Glutamatergic neuron (in vitro differentiated cells): ENCODE measurements at regions not wholly inside any gene's neighbourhood (a gene's known extent, or its start where the extent isn't known, plus 50 kb on each side); places are given as distances from the start of the nearest gene placed in this dataset.
A peak's percentile ranks its signal among the peaks of the same experiment; 100 is the strongest.

Experiments
- DNase-seq: peaks from one replicate; pipeline ENCODE4 v3.0.0; 2022
- H3K27ac Mint-ChIP-seq: one replicate; pipeline ENCODE4 v1.8.0; 2020; ENCODE audit warnings: mild to moderate bottlenecking, mixed read lengths, inconsistent platforms; ENCODE audit not compliant: unreplicated experiment
- H3K27me3 Mint-ChIP-seq: one replicate; pipeline ENCODE4 v1.8.0; 2020; ENCODE audit warnings: mild to moderate bottlenecking, moderate library complexity, mixed read lengths, inconsistent platforms; ENCODE audit not compliant: unreplicated experiment
- H3K36me3 Mint-ChIP-seq: one replicate; pipeline ENCODE4 v1.8.0; 2020; ENCODE audit warnings: mild to moderate bottlenecking, mixed read lengths, inconsistent platforms; ENCODE audit not compliant: unreplicated experiment
- H3K4me1 Mint-ChIP-seq: one replicate; pipeline ENCODE4 v1.8.0; 2020; ENCODE audit warnings: mild to moderate bottlenecking, low read depth, mixed read lengths, inconsistent platforms; ENCODE audit not compliant: unreplicated experiment
- H3K4me3 Mint-ChIP-seq: one replicate; pipeline ENCODE4 v1.8.0; 2020; ENCODE audit warnings: mild to moderate bottlenecking, mixed read lengths, inconsistent platforms; ENCODE audit not compliant: unreplicated experiment
- H3K9me3 Mint-ChIP-seq: one replicate; pipeline ENCODE4 v1.8.0; 2020; ENCODE audit warnings: mild to moderate bottlenecking, moderate library complexity, mixed read lengths, inconsistent platforms; ENCODE audit not compliant: unreplicated experiment
- TF ChIP-seq, protein P1 (sequence below): fragments of 200-600 bp; sonication (generic); IDR thresholded peaks from one replicate; pipeline ENCODE4 v1.5.0; 2021; ENCODE audit not compliant: partially characterized antibody, unreplicated experiment

DNA sequence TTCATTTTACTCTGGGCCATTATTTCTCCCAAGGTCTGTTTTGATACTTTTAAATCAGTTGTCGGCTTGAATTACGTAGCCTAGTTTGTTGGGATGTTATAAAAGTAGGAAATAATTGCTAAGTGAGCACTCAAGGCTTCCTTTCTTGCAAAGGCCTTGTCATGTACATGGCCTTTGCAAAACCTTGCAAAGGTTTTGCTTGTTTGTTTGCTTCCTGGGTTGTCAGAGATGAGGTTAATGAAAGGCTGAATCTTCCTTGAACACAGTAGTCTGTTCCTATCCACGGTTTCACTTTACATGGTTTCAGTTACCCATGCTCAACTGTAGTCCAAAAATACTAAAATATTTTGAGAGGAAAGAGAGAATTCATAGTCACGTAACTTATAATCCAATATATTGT, 113.5 kb downstream of the NAA11 start:
- Mint-ChIP-seq H3K36me3 (peaks cover 4% of the 10 kb centered on the region), H3K4me1 (peaks cover 43% of the 10 kb centered on the region), H3K27ac (peak overlapping the region; percentile 99), H3K27me3 (peaks cover 8% of the 10 kb centered on the region), H3K9me3 (peaks cover 17% of the 10 kb centered on the region), H3K4me3 (no peak overlapping the region)
- no peak for DNase-seq
- TF ChIP-seq, protein P1, sequence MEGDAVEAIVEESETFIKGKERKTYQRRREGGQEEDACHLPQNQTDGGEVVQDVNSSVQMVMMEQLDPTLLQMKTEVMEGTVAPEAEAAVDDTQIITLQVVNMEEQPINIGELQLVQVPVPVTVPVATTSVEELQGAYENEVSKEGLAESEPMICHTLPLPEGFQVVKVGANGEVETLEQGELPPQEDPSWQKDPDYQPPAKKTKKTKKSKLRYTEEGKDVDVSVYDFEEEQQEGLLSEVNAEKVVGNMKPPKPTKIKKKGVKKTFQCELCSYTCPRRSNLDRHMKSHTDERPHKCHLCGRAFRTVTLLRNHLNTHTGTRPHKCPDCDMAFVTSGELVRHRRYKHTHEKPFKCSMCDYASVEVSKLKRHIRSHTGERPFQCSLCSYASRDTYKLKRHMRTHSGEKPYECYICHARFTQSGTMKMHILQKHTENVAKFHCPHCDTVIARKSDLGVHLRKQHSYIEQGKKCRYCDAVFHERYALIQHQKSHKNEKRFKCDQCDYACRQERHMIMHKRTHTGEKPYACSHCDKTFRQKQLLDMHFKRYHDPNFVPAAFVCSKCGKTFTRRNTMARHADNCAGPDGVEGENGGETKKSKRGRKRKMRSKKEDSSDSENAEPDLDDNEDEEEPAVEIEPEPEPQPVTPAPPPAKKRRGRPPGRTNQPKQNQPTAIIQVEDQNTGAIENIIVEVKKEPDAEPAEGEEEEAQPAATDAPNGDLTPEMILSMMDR: no peak

DNA sequence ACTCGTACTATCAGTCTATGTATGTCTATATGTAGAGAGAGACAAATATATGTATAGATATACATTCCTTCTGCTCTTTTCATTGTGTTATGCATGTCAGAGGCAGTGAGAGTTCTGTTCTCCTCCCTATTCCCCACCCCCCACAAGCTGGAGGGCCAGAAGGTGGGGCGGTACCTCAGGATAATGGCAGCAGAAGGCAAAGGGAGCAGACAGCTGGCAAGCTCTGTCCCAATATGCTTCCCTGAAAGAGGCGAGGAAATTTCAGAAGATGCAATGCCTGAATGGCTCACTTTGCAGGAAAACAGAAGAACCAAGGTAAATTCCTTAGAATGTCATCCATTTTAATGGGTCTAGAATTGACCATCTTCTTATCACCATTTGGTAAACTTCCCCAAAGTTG, 114.4 kb downstream of the NAA11 start:
- TF ChIP-seq, protein P1: no peak
- Mint-ChIP-seq H3K4me1 (peaks cover 36% of the 10 kb centered on the region), H3K36me3 (peaks cover 10% of the 10 kb centered on the region), H3K9me3 (peaks cover 19% of the 10 kb centered on the region), H3K27me3 (peaks cover 10% of the 10 kb centered on the region), H3K27ac (peak overlapping the region; percentile 99), H3K4me3 (peak overlapping the region; percentile 76)
- peak; percentile 87 for DNase-seq

DNA sequence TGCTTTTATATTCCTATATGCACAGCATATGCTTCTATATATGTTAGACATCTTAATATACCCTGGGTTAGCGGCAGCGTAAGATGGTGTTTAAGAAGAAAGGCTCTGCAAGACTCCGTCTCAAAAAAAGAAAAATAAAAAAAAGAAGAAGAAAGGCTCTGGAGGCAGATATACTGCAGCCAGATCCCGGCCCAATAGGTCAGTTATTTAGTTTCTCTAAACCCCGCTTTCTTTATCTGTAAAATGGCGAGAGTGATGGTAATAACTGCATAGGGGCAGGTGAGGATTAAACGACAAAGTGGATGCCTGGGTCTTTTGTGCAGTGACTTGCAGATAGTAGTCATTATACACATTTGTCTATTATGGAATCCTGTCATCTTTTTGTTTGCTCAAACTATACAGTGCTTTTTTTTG, 115.2 kb downstream of the NAA11 start:
- TF ChIP-seq, protein P1: no peak
- H3K27me3 Mint-ChIP-seq: peaks cover 10% of the 10 kb centered on the region
- H3K36me3 Mint-ChIP-seq: peaks cover 17% of the 10 kb centered on the region
- peaks cover 20% of the 10 kb centered on the region for H3K9me3 Mint-ChIP-seq
- no peak overlapping the region for H3K4me3 Mint-ChIP-seq
- H3K27ac Mint-ChIP-seq: peak overlapping the region; percentile 99
- peaks cover 36% of the 10 kb centered on the region for H3K4me1 Mint-ChIP-seq
- DNase-seq: no peak

DNA sequence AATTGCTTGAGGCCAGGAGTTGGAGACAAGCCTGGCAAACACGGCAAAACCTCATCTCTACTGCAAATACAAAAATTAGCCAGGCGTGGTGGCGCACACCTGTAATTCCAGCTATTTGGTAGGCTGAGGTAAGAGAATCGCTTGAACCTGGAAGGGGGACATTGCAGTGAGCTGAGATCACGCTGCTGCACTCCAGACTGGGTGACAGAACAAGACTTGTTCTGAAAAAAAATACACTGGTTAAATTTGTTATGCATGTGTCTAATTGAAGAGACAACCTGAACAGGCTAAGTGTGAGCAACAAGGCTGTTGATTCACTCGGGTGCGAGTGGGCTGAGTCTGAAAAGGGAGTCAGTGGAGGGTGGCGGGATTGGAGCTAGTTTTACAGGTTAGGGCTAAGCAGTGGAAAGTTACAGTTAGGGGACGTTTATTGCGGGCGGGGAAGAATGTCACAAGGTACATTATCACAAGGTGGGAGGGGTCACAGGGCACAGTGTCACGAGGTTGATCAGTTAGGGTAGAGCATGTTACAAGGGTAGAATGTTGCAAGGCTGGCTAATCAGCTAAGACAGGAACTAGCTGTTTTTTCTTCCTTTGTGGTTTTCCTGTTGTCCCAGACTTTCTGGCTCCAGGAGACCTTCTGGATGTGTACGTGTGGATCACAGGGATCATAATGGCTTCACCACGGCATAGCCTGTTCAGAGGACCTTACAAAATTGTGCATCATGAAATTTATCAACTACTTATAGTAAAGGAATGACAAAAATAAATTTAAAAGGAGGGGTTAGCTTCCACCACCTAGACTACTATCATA, 115.8 kb downstream of the NAA11 start:
- H3K27me3 Mint-ChIP-seq: peaks cover 10% of the 10 kb centered on the region
- peaks cover 24% of the 10 kb centered on the region for H3K36me3 Mint-ChIP-seq
- H3K27ac Mint-ChIP-seq: peak overlapping the region; percentile 99
- TF ChIP-seq, protein P1: no peak
- peak overlapping the region; percentile 31 for H3K4me3 Mint-ChIP-seq
- peaks cover 23% of the 10 kb centered on the region for H3K9me3 Mint-ChIP-seq
- H3K4me1 Mint-ChIP-seq: peaks cover 36% of the 10 kb centered on the region
- DNase-seq: no peak

DNA sequence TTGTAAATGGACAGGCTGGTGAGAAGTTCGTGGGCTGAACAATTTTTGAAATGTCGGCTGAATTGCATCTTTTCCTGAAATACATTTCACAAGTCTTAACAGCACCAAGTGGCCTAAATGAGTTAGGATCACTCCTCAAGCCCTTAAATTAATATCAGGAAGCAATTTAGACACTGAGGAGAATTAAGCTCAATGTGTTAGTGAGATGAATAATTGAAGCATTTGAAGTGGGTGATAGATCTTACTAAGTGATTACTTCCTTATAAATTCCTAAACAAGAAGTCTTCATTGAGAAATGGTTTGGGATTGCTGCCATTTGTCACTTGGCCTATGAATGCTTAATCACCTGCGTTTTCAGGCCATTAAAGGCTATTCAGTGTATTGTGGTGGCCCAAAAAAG, 116.8 kb downstream of the NAA11 start:
- Mint-ChIP-seq H3K9me3 (peaks cover 23% of the 10 kb centered on the region), H3K4me3 (no peak overlapping the region), H3K27ac (peak overlapping the region; percentile 52)

More for the DNA sequence above, 116.8 kb downstream of the NAA11 start:
- peaks cover 10% of the 10 kb centered on the region for H3K27me3 Mint-ChIP-seq
- peaks cover 36% of the 10 kb centered on the region for H3K4me1 Mint-ChIP-seq
- TF ChIP-seq, protein P1: no peak
- no peak for DNase-seq
- peaks cover 24% of the 10 kb centered on the region for H3K36me3 Mint-ChIP-seq
